GM06990 (cell line): ENCODE measurements at regions not wholly inside any gene's neighbourhood (a gene's known extent, or its start where the extent isn't known, plus 50 kb on each side); places are given as distances from the start of the nearest gene placed in this dataset.
"Not testable (repeated sequence)": the region's sequence is repeated elsewhere in the genome, so short reads cannot be mapped to it uniquely, and the experiment has no call there.

Experiments used
- DNase-seq: peaks from one replicate; pipeline ENCODE4 v3.0.0-alpha.2; 2011; ENCODE audit not compliant: insufficient read length; ENCODE audit errors: extremely low read depth
- H3K27me3 ChIP-seq: replicated peaks from 2 replicates; pipeline ENCODE4 v1.6.0; 2011; ENCODE audit warnings: low read length; ENCODE audit not compliant: control insufficient read depth, insufficient read depth
- H3K36me3 ChIP-seq: 2 replicates; pipeline ENCODE4 v1.5.1; 2011; ENCODE audit warnings: low read length; ENCODE audit not compliant: control insufficient read depth, insufficient read depth
- H3K4me3 ChIP-seq: replicated peaks from 2 replicates; pipeline ENCODE4 v1.5.1; 2011; ENCODE audit warnings: low read depth, mild to moderate bottlenecking, control low read depth, low read length
- TF ChIP-seq, protein P1 (sequence below): IDR thresholded peaks from 2 replicates; pipeline ENCODE4 v1.5.1; 2011; ENCODE audit warnings: low read length, control low read depth, mild to moderate bottlenecking, inconsistent platforms; ENCODE audit not compliant: insufficient read depth, poor library complexity, severe bottlenecking

DNA sequence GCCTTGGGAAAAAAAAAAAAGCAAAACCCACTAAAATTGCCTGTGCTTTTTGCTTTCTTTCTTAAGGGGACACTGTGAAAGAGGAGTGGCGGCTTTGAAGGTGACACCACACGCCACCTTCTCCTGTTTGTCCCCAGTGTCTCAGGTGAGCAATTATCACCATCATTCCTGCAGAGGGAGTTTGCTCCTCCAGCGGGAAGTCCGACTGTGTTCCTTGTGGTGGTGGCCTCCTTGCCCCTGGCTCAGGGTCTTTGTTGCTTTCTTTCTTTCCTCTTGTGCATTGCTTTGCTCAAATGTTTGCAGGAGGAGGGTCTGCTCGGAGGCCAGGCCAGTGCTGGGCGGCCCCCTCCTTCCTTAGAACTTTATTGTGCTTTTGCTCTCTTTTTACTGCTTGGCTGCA is 164.3 kb upstream of the CXCR4 start:
- TF ChIP-seq, protein P1, sequence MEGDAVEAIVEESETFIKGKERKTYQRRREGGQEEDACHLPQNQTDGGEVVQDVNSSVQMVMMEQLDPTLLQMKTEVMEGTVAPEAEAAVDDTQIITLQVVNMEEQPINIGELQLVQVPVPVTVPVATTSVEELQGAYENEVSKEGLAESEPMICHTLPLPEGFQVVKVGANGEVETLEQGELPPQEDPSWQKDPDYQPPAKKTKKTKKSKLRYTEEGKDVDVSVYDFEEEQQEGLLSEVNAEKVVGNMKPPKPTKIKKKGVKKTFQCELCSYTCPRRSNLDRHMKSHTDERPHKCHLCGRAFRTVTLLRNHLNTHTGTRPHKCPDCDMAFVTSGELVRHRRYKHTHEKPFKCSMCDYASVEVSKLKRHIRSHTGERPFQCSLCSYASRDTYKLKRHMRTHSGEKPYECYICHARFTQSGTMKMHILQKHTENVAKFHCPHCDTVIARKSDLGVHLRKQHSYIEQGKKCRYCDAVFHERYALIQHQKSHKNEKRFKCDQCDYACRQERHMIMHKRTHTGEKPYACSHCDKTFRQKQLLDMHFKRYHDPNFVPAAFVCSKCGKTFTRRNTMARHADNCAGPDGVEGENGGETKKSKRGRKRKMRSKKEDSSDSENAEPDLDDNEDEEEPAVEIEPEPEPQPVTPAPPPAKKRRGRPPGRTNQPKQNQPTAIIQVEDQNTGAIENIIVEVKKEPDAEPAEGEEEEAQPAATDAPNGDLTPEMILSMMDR, result no peak
- DNase-seq, result no peak
- H3K4me3 ChIP-seq, result no peak overlapping the region
- no peaks in the 10 kb centered on the region for H3K27me3 ChIP-seq
- H3K36me3 ChIP-seq, result no peaks in the 10 kb centered on the region

DNA sequence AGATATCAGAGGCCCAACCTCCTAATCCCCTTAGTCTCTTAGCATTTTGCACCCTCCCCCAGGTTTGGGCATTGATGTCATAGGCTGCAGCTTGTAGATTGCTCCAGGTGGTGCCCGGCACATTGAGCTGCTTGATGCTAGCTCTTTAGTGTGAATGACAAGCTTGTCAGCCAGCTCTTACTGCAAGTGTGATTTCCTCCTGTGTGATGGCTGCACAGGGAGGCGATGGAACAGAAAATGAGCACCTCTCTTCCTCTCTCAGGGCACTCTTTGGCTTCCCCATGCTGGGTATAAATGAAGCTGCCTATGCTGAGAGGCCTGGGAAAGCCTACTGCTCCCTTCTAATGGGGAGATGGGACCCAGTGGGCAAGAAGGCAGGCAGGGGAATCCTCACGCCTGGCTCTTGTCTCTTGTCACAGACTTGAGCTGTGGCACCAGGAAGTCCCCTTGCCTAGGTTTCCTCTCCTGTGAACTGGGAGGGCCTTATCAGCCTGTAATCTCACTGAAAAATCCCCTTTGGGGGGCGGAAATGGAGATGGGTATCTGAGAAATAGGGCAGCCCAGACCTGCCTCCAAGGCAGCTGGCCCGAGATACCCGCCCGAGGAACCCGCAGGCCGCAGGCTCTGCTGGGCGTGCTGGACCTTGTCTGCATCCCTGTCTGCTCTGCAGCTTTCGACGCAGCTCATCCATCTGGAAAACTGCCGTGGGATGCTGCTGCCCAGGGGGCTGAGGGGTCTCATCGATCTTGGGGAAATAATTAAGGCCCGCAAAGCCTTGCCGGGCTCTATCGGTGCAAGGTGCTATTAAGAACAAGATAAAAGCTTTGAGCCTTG is 163.5 kb upstream of the CXCR4 start:
- TF ChIP-seq, protein P1, result no peak
- Histone ChIP-seq H3K4me3 (no peak overlapping the region), H3K36me3 (no peaks in the 10 kb centered on the region), H3K27me3 (no peaks in the 10 kb centered on the region)
- peak; percentile 31 for DNase-seq

DNA sequence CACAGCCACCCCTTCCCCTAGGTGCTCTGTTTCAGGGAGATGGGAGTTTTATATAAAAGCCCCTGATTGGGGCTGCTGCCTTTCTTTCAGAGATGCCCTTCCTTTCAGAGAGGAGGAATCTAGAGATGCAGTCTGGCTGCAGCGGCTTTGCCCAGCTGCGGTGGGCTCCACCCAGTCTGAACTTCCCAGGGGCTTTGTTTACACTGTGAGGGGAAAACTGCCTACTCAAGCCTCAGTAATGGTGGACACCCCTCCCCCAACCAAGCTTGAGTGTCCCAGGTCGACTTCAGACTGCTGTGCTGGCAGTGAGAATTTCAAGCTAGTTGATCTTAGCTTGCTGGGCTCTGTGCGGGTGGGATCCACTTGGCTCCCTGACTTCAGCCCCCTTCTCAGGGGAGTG is 148.4 kb upstream of the CXCR4 start:
- DNase-seq, H3K36me3 ChIP-seq, H3K4me3 ChIP-seq, H3K27me3 ChIP-seq: not testable (repeated sequence)

DNA sequence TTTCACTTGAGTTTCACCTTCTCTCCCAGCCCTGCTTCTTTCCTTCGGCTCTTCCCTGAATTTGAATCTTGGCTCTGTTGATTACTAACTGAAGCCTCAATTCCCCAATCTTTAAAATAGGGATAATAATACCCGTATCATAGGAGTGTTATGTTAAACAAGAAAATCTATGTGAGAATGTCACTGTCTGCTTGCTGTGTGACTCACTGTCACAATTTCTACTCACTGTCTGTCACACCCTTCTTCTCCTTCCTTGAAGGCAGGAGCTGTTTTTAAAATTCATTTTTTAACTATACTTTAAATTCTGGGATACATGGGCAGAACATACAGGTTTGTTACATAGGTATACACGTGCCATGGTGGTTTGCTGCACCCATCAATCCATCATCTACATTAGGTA is 141.6 kb upstream of the CXCR4 start:
- no peaks in the 10 kb centered on the region for H3K36me3 ChIP-seq
- H3K27me3 ChIP-seq, result no peaks in the 10 kb centered on the region
- no peak for DNase-seq
- no peak overlapping the region for H3K4me3 ChIP-seq
- TF ChIP-seq, protein P1, result no peak

DNA sequence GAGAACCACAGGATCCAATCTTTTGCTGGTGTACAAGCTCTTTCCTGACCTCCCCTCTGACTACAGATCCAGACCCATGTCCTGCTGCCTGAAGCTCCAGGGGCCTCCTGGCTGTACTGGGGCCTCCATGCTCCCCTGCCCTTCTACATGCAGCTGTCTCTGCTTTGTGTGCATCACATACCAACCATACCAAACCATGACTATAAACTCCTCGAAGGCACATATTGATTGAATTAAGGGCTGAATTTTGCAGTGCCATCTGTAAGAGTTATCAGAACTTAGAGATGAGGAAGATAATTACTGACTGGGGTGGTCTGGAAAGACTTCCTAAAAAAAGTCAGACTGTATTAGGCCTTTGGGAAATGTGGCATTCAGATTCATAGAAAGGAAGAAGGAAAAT is 139.9 kb upstream of the CXCR4 start:
- TF ChIP-seq, protein P1, result no peak
- no peak for DNase-seq

DNA sequence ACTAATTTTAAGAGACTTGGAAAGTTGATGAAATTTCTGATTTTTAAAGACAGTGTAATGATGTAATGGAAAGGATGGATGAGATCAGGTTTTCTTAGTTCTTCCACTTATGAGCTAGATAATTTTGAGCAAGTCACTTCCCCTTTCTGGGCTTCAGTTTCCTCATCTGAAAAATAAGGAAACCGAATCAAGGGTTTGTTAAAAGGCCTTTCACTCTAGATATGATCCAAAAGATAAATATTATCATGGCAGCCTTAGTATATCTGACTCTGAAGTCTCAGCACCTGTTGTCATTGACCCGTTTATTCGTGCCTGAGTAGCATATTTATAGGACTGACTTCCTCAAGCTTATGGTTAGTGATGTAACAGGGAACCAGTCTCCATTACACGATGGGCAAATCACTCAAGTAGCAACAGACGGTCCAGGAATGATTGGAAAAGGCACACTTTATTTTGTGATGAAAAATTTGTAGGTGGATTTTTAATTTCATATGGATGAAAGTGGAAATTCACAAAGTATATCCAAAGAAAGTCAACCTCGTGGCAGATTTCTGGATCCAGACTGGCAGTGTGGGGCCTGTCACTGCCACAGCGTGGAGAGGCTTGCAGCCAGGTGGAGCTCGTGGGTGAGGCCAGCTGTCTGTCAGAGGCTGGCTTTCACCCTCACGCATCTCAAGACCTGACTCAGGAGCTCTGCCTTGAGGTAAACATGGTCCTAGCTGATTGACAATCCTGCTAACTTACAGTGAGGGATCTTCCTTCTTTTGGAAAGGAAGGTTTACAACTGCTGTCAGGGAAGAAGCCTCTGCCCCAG is 137.9 kb upstream of the CXCR4 start:
- no peak overlapping the region for H3K4me3 ChIP-seq
- H3K27me3 ChIP-seq, result no peaks in the 10 kb centered on the region
- peak; percentile 54 for DNase-seq
- no peaks in the 10 kb centered on the region for H3K36me3 ChIP-seq
- TF ChIP-seq, protein P1, result peak; percentile 51

More for the DNA sequence above, 139.9 kb upstream of the CXCR4 start:
- Histone ChIP-seq H3K36me3 (no peaks in the 10 kb centered on the region), H3K4me3 (no peak overlapping the region), H3K27me3 (no peaks in the 10 kb centered on the region)
